ENCODE measurements at regions not wholly inside any gene's neighbourhood (a gene's known extent, or its start where the extent isn't known, plus 50 kb on each side); places are given as distances from the start of the nearest gene placed in this dataset.

- DNase-seq, result no peak
These were observed 67.3 kb upstream of the VOPP1 start for GRCh38 chr7:55639640-55640039.

GRCh38 chr7:55629051-55629677 is 56.9 kb upstream of the VOPP1 start:
- DNase-seq, result no peak

- DNase-seq, result no peak
These were observed 52.5 kb upstream of the VOPP1 start for GRCh38 chr7:55624813-55625212.

GRCh38 chr7:55623617-55624016 is 51.3 kb upstream of the VOPP1 start:
- no peak for DNase-seq

- DNase-seq, result no peak
These were observed 49.9 kb upstream of the VOPP1 start for GRCh38 chr7:55622241-55622640.
